ENCODE measurements at regions not wholly inside any gene's neighbourhood (a gene's known extent, or its start where the extent isn't known, plus 50 kb on each side); places are given as distances from the start of the nearest gene placed in this dataset.

DNA sequence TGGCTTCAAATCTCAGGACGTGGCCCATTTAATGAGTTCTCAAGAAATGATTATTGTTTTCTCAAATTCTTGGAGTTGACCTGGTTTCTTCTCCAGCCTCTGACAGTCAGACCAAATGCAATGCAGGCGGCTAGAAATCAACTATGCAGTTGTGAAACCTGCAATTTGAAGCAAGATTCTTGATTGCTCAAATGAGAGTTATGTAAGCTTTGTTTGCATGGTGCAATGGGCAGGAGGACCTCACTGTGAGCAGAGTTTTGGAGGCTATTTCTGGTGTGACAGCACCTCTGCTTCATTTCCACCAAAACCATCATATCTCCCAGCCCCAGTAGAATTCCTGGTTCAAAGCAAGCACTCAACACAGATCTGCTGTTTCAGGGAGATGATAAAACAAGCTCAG lies 500.0 kb upstream of the KLF4 start:
- H3K27ac ChIP-seq (ENCODE audit: low read depth in 1 of 2, low read length in 2 of 2): peak overlapping the region in 1 of 2 donors; percentile 38
- TF ChIP-seq, protein P1, sequence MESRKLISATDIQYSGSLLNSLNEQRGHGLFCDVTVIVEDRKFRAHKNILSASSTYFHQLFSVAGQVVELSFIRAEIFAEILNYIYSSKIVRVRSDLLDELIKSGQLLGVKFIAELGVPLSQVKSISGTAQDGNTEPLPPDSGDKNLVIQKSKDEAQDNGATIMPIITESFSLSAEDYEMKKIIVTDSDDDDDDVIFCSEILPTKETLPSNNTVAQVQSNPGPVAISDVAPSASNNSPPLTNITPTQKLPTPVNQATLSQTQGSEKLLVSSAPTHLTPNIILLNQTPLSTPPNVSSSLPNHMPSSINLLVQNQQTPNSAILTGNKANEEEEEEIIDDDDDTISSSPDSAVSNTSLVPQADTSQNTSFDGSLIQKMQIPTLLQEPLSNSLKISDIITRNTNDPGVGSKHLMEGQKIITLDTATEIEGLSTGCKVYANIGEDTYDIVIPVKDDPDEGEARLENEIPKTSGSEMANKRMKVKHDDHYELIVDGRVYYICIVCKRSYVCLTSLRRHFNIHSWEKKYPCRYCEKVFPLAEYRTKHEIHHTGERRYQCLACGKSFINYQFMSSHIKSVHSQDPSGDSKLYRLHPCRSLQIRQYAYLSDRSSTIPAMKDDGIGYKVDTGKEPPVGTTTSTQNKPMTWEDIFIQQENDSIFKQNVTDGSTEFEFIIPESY (IDR thresholded peaks at IDR 0.05): peak; percentile 37
- TF ChIP-seq JUND (IDR thresholded peaks at IDR 0.05): peak in 1 of 2 donors; percentile 51
- no peak for TF ChIP-seq FOXA1 (IDR thresholded peaks at IDR 0.05)
- TF ChIP-seq SP1 (IDR thresholded peaks at IDR 0.05): peak; percentile 46
- TF ChIP-seq NR2F2 (IDR thresholded peaks at IDR 0.05): no peak
- peak; percentile 60 to 73 for TF ChIP-seq HNF4A (conservative IDR thresholded peaks at IDR 0.05)
- peak; percentile 67 to 70 for TF ChIP-seq RAD21 (IDR thresholded peaks at IDR 0.05)
- peak; percentile 22 for TF ChIP-seq EGR1 (IDR thresholded peaks at IDR 0.05; ENCODE audit: low read depth in 2 of 2)
- peak in 1 of 2 donors; percentile 15 for TF ChIP-seq GABPA (IDR thresholded peaks at IDR 0.05 in 1 of 2, conservative IDR thresholded peaks at IDR 0.05 in 1 of 2)
- TF ChIP-seq TAF1 (conservative IDR thresholded peaks at IDR 0.05): no peak
- TF ChIP-seq CTCF (IDR thresholded peaks at IDR 0.05; ENCODE audit: low read depth, low read length, missing input control): no peak
- no peak for TF ChIP-seq REST (IDR thresholded peaks at IDR 0.05)
- peak; percentile 62 for TF ChIP-seq YY1 (IDR thresholded peaks at IDR 0.05)
- peak; percentile 66 for TF ChIP-seq FOXA2 (IDR thresholded peaks at IDR 0.05)
- peak; percentile 55 for TF ChIP-seq MAX (IDR thresholded peaks at IDR 0.05)
- peak; percentile 61 for TF ChIP-seq ATF3 (IDR thresholded peaks at IDR 0.05)
- TF ChIP-seq HNF4G (IDR thresholded peaks at IDR 0.05): peak; percentile 13
- TF ChIP-seq RXRA (IDR thresholded peaks at IDR 0.05): peak in 1 of 2 donors; percentile 73
- no peaks in the 10 kb centered on the region for H3K27me3 ChIP-seq (ENCODE audit: control insufficient read depth in 4 of 4, insufficient read depth in 4 of 4, low read length in 3 of 4)
- DNase-seq (ENCODE audit: low spot score): no peak
- no peaks in the 10 kb centered on the region for H3K36me3 ChIP-seq (ENCODE audit: control insufficient read depth in 4 of 4, insufficient read depth in 3 of 4, low read depth in 1 of 4, low read length in 3 of 4)
- 33% methylated on average over 2 of the region's 2 CpGs for WGBS
- no peak overlapping the region for H3K4me3 ChIP-seq (ENCODE audit: low read depth in 1 of 3, low read length in 3 of 3)
- no peak overlapping the region for H3K9ac ChIP-seq (ENCODE audit: low read depth in 1 of 2, low read length in 2 of 2)
- H3K9me3 ChIP-seq (ENCODE audit: control insufficient read depth in 4 of 4, low read length in 3 of 4): no peaks in the 10 kb centered on the region
- peaks cover 1 to 12% (median 7%) of the 10 kb centered on the region in 4 donors for H3K4me1 ChIP-seq (ENCODE audit: control insufficient read depth in 4 of 4, insufficient read depth in 4 of 4, low read length in 3 of 4)
